H1 (cell line): ENCODE measurements at regions not wholly inside any gene's neighbourhood (a gene's known extent, or its start where the extent isn't known, plus 50 kb on each side); places are given as distances from the start of the nearest gene placed in this dataset.
A peak's percentile ranks its signal among the peaks of the same experiment; 100 is the strongest.

ENCODE experiments used
- NANOG ChIP-seq: IDR thresholded peaks from 2 replicates; pipeline ENCODE4 v1.6.1; 2011; ENCODE audit warnings: low read length, low read depth, mild to moderate bottlenecking, inconsistent platforms; ENCODE audit not compliant: insufficient read depth, poor library complexity, severe bottlenecking
- NRF1 ChIP-seq: IDR thresholded peaks from 2 replicates; pipeline ENCODE4 v1.6.1; 2011; ENCODE audit warnings: mild to moderate bottlenecking, low read depth, low read length, improper control_type of control experiment
- POLR2AphosphoS5 ChIP-seq: IDR thresholded peaks from 2 replicates; pipeline ENCODE4 v1.6.1; 2011; ENCODE audit warnings: low read depth, low read length
- TBP ChIP-seq: IDR thresholded peaks from 2 replicates; pipeline ENCODE4 v1.6.1; 2011; ENCODE audit warnings: low read depth, low read length, improper control_type of control experiment
- TCF12 ChIP-seq: IDR thresholded peaks from 2 replicates; pipeline ENCODE4 v1.6.1; 2011; ENCODE audit warnings: low read depth, mild to moderate bottlenecking, low read length
- TF ChIP-seq, protein P1 (sequence below): fragments of 300-600 bp; sonication (generic); IDR thresholded peaks from 2 replicates; pipeline ENCODE4 v1.7.1; 2012; ENCODE audit warnings: low read length, moderate library complexity, mild to moderate bottlenecking, inconsistent platforms; ENCODE audit not compliant: insufficient replicate concordance
- TF ChIP-seq, protein P2 (sequence below): IDR thresholded peaks from 2 replicates; pipeline ENCODE4 v1.6.1; 2012; ENCODE audit warnings: inconsistent platforms
- TF ChIP-seq, protein P3 (sequence below): IDR thresholded peaks from 2 replicates; pipeline ENCODE4 v1.6.1; 2012; ENCODE audit warnings: low read length, inconsistent platforms

DNA sequence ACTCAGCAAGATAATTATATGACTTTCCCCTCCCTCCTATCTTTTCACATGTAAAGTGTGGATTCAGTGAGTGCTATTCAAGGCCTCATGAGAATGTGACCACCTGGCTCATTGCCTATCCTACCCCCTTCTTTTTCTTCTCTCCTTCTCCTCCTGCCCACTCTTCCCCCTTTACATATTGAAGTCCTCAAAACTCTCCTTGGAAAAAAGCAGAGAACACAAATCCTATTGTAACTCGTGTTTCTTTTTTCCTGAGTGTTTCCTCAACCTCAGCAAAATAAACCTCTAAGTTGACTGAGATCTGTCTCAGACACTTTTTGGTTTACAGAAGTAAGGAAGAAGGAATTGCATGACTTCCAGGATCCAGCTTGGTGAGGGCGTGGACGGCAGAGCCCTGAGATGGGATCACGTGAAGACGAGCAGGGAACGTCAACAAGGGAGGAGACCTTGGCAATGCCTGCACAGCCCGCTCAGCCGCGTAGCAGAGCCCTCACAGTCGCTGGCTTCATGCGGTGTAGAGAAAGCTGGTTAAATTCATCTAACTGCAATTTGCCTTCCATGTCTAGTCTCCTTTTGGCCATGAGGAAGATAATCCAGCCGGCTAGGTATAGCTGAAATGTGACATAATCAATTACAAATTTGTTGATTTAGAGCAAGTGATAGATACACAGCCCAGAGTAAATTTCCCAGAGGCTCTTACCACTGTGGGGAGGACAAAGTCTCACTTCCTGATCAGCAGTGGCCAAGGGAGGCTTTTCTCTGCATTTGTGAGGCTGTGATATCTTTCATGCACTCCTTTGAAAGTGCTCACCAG, 75.7 kb downstream of the LYZL2 start (continued):
- peak; percentile 34; the same call in 1 of the 2 replicates for TF ChIP-seq TBP
- TF ChIP-seq NANOG, result no peak
- TF ChIP-seq, protein P1, sequence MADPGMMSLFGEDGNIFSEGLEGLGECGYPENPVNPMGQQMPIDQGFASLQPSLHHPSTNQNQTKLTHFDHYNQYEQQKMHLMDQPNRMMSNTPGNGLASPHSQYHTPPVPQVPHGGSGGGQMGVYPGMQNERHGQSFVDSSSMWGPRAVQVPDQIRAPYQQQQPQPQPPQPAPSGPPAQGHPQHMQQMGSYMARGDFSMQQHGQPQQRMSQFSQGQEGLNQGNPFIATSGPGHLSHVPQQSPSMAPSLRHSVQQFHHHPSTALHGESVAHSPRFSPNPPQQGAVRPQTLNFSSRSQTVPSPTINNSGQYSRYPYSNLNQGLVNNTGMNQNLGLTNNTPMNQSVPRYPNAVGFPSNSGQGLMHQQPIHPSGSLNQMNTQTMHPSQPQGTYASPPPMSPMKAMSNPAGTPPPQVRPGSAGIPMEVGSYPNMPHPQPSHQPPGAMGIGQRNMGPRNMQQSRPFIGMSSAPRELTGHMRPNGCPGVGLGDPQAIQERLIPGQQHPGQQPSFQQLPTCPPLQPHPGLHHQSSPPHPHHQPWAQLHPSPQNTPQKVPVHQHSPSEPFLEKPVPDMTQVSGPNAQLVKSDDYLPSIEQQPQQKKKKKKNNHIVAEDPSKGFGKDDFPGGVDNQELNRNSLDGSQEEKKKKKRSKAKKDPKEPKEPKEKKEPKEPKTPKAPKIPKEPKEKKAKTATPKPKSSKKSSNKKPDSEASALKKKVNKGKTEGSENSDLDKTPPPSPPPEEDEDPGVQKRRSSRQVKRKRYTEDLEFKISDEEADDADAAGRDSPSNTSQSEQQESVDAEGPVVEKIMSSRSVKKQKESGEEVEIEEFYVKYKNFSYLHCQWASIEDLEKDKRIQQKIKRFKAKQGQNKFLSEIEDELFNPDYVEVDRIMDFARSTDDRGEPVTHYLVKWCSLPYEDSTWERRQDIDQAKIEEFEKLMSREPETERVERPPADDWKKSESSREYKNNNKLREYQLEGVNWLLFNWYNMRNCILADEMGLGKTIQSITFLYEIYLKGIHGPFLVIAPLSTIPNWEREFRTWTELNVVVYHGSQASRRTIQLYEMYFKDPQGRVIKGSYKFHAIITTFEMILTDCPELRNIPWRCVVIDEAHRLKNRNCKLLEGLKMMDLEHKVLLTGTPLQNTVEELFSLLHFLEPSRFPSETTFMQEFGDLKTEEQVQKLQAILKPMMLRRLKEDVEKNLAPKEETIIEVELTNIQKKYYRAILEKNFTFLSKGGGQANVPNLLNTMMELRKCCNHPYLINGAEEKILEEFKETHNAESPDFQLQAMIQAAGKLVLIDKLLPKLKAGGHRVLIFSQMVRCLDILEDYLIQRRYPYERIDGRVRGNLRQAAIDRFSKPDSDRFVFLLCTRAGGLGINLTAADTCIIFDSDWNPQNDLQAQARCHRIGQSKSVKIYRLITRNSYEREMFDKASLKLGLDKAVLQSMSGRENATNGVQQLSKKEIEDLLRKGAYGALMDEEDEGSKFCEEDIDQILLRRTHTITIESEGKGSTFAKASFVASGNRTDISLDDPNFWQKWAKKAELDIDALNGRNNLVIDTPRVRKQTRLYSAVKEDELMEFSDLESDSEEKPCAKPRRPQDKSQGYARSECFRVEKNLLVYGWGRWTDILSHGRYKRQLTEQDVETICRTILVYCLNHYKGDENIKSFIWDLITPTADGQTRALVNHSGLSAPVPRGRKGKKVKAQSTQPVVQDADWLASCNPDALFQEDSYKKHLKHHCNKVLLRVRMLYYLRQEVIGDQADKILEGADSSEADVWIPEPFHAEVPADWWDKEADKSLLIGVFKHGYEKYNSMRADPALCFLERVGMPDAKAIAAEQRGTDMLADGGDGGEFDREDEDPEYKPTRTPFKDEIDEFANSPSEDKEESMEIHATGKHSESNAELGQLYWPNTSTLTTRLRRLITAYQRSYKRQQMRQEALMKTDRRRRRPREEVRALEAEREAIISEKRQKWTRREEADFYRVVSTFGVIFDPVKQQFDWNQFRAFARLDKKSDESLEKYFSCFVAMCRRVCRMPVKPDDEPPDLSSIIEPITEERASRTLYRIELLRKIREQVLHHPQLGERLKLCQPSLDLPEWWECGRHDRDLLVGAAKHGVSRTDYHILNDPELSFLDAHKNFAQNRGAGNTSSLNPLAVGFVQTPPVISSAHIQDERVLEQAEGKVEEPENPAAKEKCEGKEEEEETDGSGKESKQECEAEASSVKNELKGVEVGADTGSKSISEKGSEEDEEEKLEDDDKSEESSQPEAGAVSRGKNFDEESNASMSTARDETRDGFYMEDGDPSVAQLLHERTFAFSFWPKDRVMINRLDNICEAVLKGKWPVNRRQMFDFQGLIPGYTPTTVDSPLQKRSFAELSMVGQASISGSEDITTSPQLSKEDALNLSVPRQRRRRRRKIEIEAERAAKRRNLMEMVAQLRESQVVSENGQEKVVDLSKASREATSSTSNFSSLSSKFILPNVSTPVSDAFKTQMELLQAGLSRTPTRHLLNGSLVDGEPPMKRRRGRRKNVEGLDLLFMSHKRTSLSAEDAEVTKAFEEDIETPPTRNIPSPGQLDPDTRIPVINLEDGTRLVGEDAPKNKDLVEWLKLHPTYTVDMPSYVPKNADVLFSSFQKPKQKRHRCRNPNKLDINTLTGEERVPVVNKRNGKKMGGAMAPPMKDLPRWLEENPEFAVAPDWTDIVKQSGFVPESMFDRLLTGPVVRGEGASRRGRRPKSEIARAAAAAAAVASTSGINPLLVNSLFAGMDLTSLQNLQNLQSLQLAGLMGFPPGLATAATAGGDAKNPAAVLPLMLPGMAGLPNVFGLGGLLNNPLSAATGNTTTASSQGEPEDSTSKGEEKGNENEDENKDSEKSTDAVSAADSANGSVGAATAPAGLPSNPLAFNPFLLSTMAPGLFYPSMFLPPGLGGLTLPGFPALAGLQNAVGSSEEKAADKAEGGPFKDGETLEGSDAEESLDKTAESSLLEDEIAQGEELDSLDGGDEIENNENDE, result no peak
- TF ChIP-seq, protein P2, sequence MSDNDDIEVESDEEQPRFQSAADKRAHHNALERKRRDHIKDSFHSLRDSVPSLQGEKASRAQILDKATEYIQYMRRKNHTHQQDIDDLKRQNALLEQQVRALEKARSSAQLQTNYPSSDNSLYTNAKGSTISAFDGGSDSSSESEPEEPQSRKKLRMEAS, result peak; percentile 78
- TF ChIP-seq, protein P3, sequence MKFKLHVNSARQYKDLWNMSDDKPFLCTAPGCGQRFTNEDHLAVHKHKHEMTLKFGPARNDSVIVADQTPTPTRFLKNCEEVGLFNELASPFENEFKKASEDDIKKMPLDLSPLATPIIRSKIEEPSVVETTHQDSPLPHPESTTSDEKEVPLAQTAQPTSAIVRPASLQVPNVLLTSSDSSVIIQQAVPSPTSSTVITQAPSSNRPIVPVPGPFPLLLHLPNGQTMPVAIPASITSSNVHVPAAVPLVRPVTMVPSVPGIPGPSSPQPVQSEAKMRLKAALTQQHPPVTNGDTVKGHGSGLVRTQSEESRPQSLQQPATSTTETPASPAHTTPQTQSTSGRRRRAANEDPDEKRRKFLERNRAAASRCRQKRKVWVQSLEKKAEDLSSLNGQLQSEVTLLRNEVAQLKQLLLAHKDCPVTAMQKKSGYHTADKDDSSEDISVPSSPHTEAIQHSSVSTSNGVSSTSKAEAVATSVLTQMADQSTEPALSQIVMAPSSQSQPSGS, result no peak
- no peak for TF ChIP-seq NRF1
- 0 out of 2 replicates have a peak, but pooled peaks have one; percentile 29 for TF ChIP-seq TCF12
- TF ChIP-seq POLR2AphosphoS5, result peak; percentile 75; the same call in 1 of the 2 replicates
